Natural killer cell treated with Interleukin-12 subunit alpha and Interleukin-12 subunit beta and Interleukin-15 and Interleukin-18, amount 100 ng/mL, for 72 hours (primary cell): ENCODE measurements at regions not wholly inside any gene's neighbourhood (a gene's known extent, or its start where the extent isn't known, plus 50 kb on each side); places are given as distances from the start of the nearest gene placed in this dataset.

ENCODE experiments used
- ATAC-seq, 2 donors: fragments of 150-1000 bp; cut with Tn5 transposase in 1 of 2; sonication (Bioruptor Pico), chemical (Tn5 transposase) in 1 of 2; 2 replicates each; pipeline ENCODE4 v1.10.0; 2021
- DNase-seq: peaks from one replicate; pipeline ENCODE4 v3.0.0; 2022; ENCODE audit warnings: low spot score
- H3K27ac Mint-ChIP-seq, 2 donors: 1 replicate in 1 of 2; 2 replicates in 1 of 2; pipeline ENCODE4 v1.8.0; 2022; ENCODE audit warnings: mixed read lengths in 2 of 2, mild to moderate bottlenecking in 1 of 2, moderate library complexity in 1 of 2
- H3K27me3 Mint-ChIP-seq, 2 donors: 1 replicate in 1 of 2; 2 replicates in 1 of 2; pipeline ENCODE4 v1.8.0; 2022; ENCODE audit warnings: mixed read lengths in 2 of 2
- H3K36me3 Mint-ChIP-seq: one replicate; pipeline ENCODE4 v1.8.0; 2022; ENCODE audit warnings: mixed read lengths
- H3K4me1 Mint-ChIP-seq, 2 donors: 1 replicate in 1 of 2; 2 replicates in 1 of 2; pipeline ENCODE4 v1.8.0; 2022; ENCODE audit warnings: low read depth in 2 of 2, mixed read lengths in 2 of 2, mild to moderate bottlenecking in 1 of 2
- H3K4me3 Mint-ChIP-seq: one replicate; pipeline ENCODE4 v1.8.0; 2022; ENCODE audit warnings: mixed read lengths
- H3K9me3 Mint-ChIP-seq: 2 replicates; pipeline ENCODE4 v1.8.0; 2022; ENCODE audit warnings: mixed read lengths

GRCh38 chr1:25106976-25107642 lies 125.2 kb downstream of the SYF2 start:
- Mint-ChIP-seq H3K27ac (no peak overlapping the region), H3K36me3 (peaks cover 10% of the 10 kb centered on the region), H3K4me3 (no peak overlapping the region), H3K27me3 (peaks cover 13 to 19% of the 10 kb centered on the region in 2 donors), H3K9me3 (peaks cover 8% of the 10 kb centered on the region), H3K4me1 (peaks cover 17 to 18% of the 10 kb centered on the region in 2 donors)
- ATAC-seq (no peak), DNase-seq (peak; percentile 49)

GRCh38 chr1:25106352-25106751 lies 126.0 kb downstream of the SYF2 start:
- no peak for DNase-seq
- Mint-ChIP-seq H3K9me3 (peaks cover 8% of the 10 kb centered on the region), H3K4me1 (peaks cover 23 to 25% of the 10 kb centered on the region in 2 donors), H3K36me3 (peaks cover 10% of the 10 kb centered on the region), H3K4me3 (no peak overlapping the region), H3K27me3 (peaks cover 13 to 19% of the 10 kb centered on the region in 2 donors), H3K27ac (no peak overlapping the region)
- ATAC-seq, result peak in 1 of 2 donors; percentile 18

- H3K27me3 Mint-ChIP-seq, result peaks cover 13 to 19% of the 10 kb centered on the region in 2 donors
- peaks cover 28 to 30% of the 10 kb centered on the region in 2 donors for H3K4me1 Mint-ChIP-seq
- no peak overlapping the region for H3K27ac Mint-ChIP-seq
- peaks cover 8% of the 10 kb centered on the region for H3K9me3 Mint-ChIP-seq
- DNase-seq (no peak), ATAC-seq (no peak)
- H3K4me3 Mint-ChIP-seq, result no peak overlapping the region
- peaks cover 10% of the 10 kb centered on the region for H3K36me3 Mint-ChIP-seq
Measured at GRCh38 chr1:25105836-25106235, 126.5 kb downstream of the SYF2 start.

- ATAC-seq (no peak), DNase-seq (no peak)
- no peak overlapping the region for H3K4me3 Mint-ChIP-seq
- H3K27me3 Mint-ChIP-seq, result peaks cover 13 to 19% of the 10 kb centered on the region in 2 donors
- H3K36me3 Mint-ChIP-seq, result peaks cover 10% of the 10 kb centered on the region
- peaks cover 32 to 37% of the 10 kb centered on the region in 2 donors for H3K4me1 Mint-ChIP-seq
- H3K27ac Mint-ChIP-seq, result peak overlapping the region; percentile 1 to 15
- peaks cover 8% of the 10 kb centered on the region for H3K9me3 Mint-ChIP-seq
Measured at GRCh38 chr1:25104932-25105561, 127.3 kb downstream of the SYF2 start.

GRCh38 chr1:25103164-25103795 lies 129.0 kb downstream of the SYF2 start:
- ATAC-seq (no peak), DNase-seq (no peak)
- Mint-ChIP-seq H3K4me1 (peaks cover 34 to 43% of the 10 kb centered on the region in 2 donors), H3K27me3 (peaks cover 18 to 19% of the 10 kb centered on the region in 2 donors), H3K36me3 (no peaks in the 10 kb centered on the region), H3K27ac (no peak overlapping the region), H3K4me3 (no peak overlapping the region), H3K9me3 (no peaks in the 10 kb centered on the region)

- Mint-ChIP-seq H3K27ac (peak overlapping the region; percentile 20 to 75), H3K4me1 (peaks cover 60 to 62% of the 10 kb centered on the region in 2 donors), H3K36me3 (no peaks in the 10 kb centered on the region), H3K27me3 (peaks cover 18 to 33% of the 10 kb centered on the region in 2 donors), H3K4me3 (peak overlapping the region; percentile 75), H3K9me3 (no peaks in the 10 kb centered on the region)
- DNase-seq (no peak), ATAC-seq (no peak)
Measured at GRCh38 chr1:25100151-25100833, 132.0 kb downstream of the SYF2 start.

GRCh38 chr1:25099343-25099951 lies 132.9 kb downstream of the SYF2 start:
- ATAC-seq (peak; percentile 66 to 72), DNase-seq (no peak)
- no peaks in the 10 kb centered on the region for H3K36me3 Mint-ChIP-seq
- H3K4me1 Mint-ChIP-seq, result peaks cover 62 to 70% of the 10 kb centered on the region in 2 donors
- H3K4me3 Mint-ChIP-seq, result peak overlapping the region; percentile 75
- H3K9me3 Mint-ChIP-seq, result no peaks in the 10 kb centered on the region
- peaks cover 10 to 30% of the 10 kb centered on the region in 2 donors for H3K27me3 Mint-ChIP-seq
- peak overlapping the region; percentile 20 to 29 for H3K27ac Mint-ChIP-seq

GRCh38 chr1:25098717-25099116 lies 133.6 kb downstream of the SYF2 start:
- Mint-ChIP-seq H3K9me3 (no peaks in the 10 kb centered on the region), H3K4me1 (peaks cover 67 to 70% of the 10 kb centered on the region in 2 donors), H3K4me3 (peak overlapping the region; percentile 75), H3K36me3 (no peaks in the 10 kb centered on the region), H3K27me3 (peaks cover 2 to 33% of the 10 kb centered on the region in 2 donors), H3K27ac (peak overlapping the region in 1 of 2 donors; percentile 20)
- ATAC-seq (no peak), DNase-seq (no peak)

GRCh38 chr1:25096307-25097150 lies 135.8 kb downstream of the SYF2 start:
- ATAC-seq, result no peak

GRCh38 chr1:25095635-25096200 lies 136.6 kb downstream of the SYF2 start:
- peak; percentile 48 to 58 for ATAC-seq
- DNase-seq, result no peak
- H3K36me3 Mint-ChIP-seq, result no peaks in the 10 kb centered on the region
- no peaks in the 10 kb centered on the region for H3K9me3 Mint-ChIP-seq
- H3K27ac Mint-ChIP-seq, result peak overlapping the region in 1 of 2 donors; percentile 2
- H3K27me3 Mint-ChIP-seq, result peaks cover 8 to 44% of the 10 kb centered on the region in 2 donors
- peak overlapping the region; percentile 50 for H3K4me3 Mint-ChIP-seq
- H3K4me1 Mint-ChIP-seq, result peaks cover 55 to 57% of the 10 kb centered on the region in 2 donors

More at GRCh38 chr1:25096307-25097150, 135.8 kb downstream of the SYF2 start:
- peak overlapping the region; percentile 26 to 34 for H3K27ac Mint-ChIP-seq
- peaks cover 63 to 65% of the 10 kb centered on the region in 2 donors for H3K4me1 Mint-ChIP-seq
- peak overlapping the region; percentile 55 for H3K4me3 Mint-ChIP-seq
- peaks cover 6 to 39% of the 10 kb centered on the region in 2 donors for H3K27me3 Mint-ChIP-seq
- DNase-seq, result no peak
- H3K9me3 Mint-ChIP-seq, result no peaks in the 10 kb centered on the region
- no peaks in the 10 kb centered on the region for H3K36me3 Mint-ChIP-seq

- ATAC-seq (no peak), DNase-seq (no peak)
- Mint-ChIP-seq H3K27ac (peak overlapping the region in 1 of 2 donors; percentile 3), H3K9me3 (no peaks in the 10 kb centered on the region), H3K36me3 (no peaks in the 10 kb centered on the region), H3K27me3 (peaks cover 8 to 44% of the 10 kb centered on the region in 2 donors), H3K4me3 (peak overlapping the region; percentile 49), H3K4me1 (peaks cover 51% of the 10 kb centered on the region in 2 donors)
Measured at GRCh38 chr1:25094995-25095394, 137.3 kb downstream of the SYF2 start.

GRCh38 chr1:25094229-25094628 lies 138.1 kb downstream of the SYF2 start:
- ATAC-seq, result no peak
- H3K27me3 Mint-ChIP-seq, result peaks cover 8 to 43% of the 10 kb centered on the region in 2 donors

More at GRCh38 chr1:25094229-25094628, 138.1 kb downstream of the SYF2 start:
- no peaks in the 10 kb centered on the region for H3K9me3 Mint-ChIP-seq
- DNase-seq, result no peak
- H3K27ac Mint-ChIP-seq, result peak overlapping the region; percentile 12 to 61
- H3K36me3 Mint-ChIP-seq, result no peaks in the 10 kb centered on the region
- no peak overlapping the region for H3K4me3 Mint-ChIP-seq
- peaks cover 45% of the 10 kb centered on the region in 2 donors for H3K4me1 Mint-ChIP-seq
